ENCODE measurements at regions not wholly inside any gene's neighbourhood (a gene's known extent, or its start where the extent isn't known, plus 50 kb on each side); places are given as distances from the start of the nearest gene placed in this dataset.

GRCh38 chr13:108377646-108378206 is 108.2 kb downstream of the TNFSF13B start:
- Histone ChIP-seq H3K4me3 (no peak overlapping the region), H3K9me3 (ENCODE audit: low read depth, low read length) (no peaks in the 10 kb centered on the region), H3K9ac (ENCODE audit: insufficient read length) (no peak overlapping the region), H3K36me3 (ENCODE audit: insufficient read depth, low read length) (no peaks in the 10 kb centered on the region), H3K27ac (no peak overlapping the region)
- TF ChIP-seq POLR2AphosphoS5 (IDR thresholded peaks at IDR 0.05; ENCODE audit: borderline replicate concordance, low read depth, low read length) (no peak), FOXP2 (optimal IDR thresholded peaks at IDR 0.05; ENCODE audit: control extremely low read depth, extremely low read length, insufficient read depth) (no peak), EZH2 (IDR thresholded peaks at IDR 0.05) (no peak)
- DNase-seq (ENCODE audit: low read depth, low spot score), result no peak

DNA sequence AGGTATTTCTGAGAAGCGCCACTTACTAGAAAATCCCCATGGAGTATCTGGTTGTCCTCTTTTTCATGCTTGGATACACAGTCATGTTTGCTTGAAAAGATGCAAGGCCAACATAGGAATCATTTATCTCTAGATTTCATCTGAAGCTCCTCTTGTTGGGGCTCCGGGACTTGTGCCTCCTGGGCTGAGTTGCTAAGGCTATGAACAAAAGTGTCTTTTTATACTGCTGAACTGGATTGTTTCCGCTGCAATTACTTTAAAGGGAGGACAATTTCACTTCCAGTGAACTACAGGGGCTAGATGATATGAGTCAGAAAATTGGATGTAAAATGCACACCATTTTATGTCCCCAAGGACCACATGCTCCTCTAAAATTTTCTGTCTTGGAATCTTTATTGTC is 114.1 kb downstream of the TNFSF13B start:
- Histone ChIP-seq H3K27ac (no peak overlapping the region), H3K36me3 (ENCODE audit: insufficient read depth, low read length) (no peaks in the 10 kb centered on the region), H3K9ac (ENCODE audit: insufficient read length) (no peak overlapping the region), H3K9me3 (ENCODE audit: low read depth, low read length) (no peaks in the 10 kb centered on the region), H3K4me3 (no peak overlapping the region)
- no peak for TF ChIP-seq FOXP2 (optimal IDR thresholded peaks at IDR 0.05; ENCODE audit: control extremely low read depth, extremely low read length, insufficient read depth)
- DNase-seq (ENCODE audit: low read depth, low spot score), result no peak

GRCh38 chr13:108387156-108387555 is 117.6 kb downstream of the TNFSF13B start:
- TF ChIP-seq EZH2 (IDR thresholded peaks at IDR 0.05), result no peak
- no peak for TF ChIP-seq POLR2AphosphoS5 (IDR thresholded peaks at IDR 0.05; ENCODE audit: borderline replicate concordance, low read depth, low read length)
- TF ChIP-seq FOXP2 (optimal IDR thresholded peaks at IDR 0.05; ENCODE audit: control extremely low read depth, extremely low read length, insufficient read depth), result no peak
- no peak overlapping the region for H3K4me3 ChIP-seq
- no peak overlapping the region for H3K9ac ChIP-seq (ENCODE audit: insufficient read length)
- no peak for DNase-seq (ENCODE audit: low read depth, low spot score)
- H3K36me3 ChIP-seq (ENCODE audit: insufficient read depth, low read length), result no peaks in the 10 kb centered on the region
- no peak overlapping the region for H3K27ac ChIP-seq
- H3K9me3 ChIP-seq (ENCODE audit: low read depth, low read length), result no peaks in the 10 kb centered on the region

DNA sequence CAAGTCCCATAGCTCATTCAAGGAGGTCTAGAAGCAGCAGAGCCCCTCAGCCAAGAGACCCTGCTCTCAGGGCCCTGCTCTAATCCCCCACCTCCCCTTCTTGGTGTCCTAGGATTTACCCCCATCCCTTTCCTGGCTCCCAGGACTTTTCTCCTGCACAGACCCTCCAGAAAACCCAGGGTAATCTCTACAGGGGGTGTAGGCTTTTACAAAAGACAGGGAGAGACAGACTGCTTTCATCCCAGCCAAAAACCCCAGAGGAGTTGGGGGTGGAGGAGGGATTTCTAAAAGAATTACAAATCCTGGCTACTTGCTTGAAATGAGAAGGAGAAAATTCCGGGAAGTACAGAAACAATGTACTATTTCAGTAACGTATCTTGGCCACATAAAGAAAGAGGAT is 133.3 kb downstream of the TNFSF13B start:
- TF ChIP-seq FOXP2 (optimal IDR thresholded peaks at IDR 0.05; ENCODE audit: control extremely low read depth, extremely low read length, insufficient read depth), result no peak
- no peak for TF ChIP-seq EZH2 (IDR thresholded peaks at IDR 0.05)
- no peak for TF ChIP-seq POLR2AphosphoS5 (IDR thresholded peaks at IDR 0.05; ENCODE audit: borderline replicate concordance, low read depth, low read length)
- H3K9ac ChIP-seq (ENCODE audit: insufficient read length), result no peak overlapping the region
- no peaks in the 10 kb centered on the region for H3K9me3 ChIP-seq (ENCODE audit: low read depth, low read length)
- no peak for DNase-seq (ENCODE audit: low read depth, low spot score)
- H3K27ac ChIP-seq, result no peak overlapping the region
- H3K4me3 ChIP-seq, result no peak overlapping the region
- no peaks in the 10 kb centered on the region for H3K36me3 ChIP-seq (ENCODE audit: insufficient read depth, low read length)

DNA sequence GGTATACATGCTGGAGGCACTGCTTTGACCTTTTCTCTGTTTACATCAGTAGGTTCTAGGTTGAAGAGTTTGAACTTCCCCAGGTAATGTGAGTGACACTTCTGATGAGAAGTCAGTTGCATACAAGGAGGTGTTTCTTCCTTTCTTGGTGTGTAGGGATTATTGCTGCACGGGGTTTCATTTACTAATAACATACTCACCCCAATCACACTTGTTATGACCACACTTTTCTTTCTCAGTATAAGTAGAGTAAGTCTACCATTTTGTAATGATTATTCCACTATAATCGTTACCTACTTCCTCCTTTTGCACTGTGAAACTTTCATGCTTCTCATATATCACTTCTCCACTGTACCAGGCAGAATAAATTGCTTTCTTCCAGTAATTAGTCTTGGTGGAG is 138.0 kb downstream of the TNFSF13B start:
- no peaks in the 10 kb centered on the region for H3K9me3 ChIP-seq (ENCODE audit: low read depth, low read length)
- DNase-seq (ENCODE audit: low read depth, low spot score), result no peak
- no peak overlapping the region for H3K27ac ChIP-seq

GRCh38 chr13:108408672-108409071 is 139.2 kb downstream of the TNFSF13B start:
- Histone ChIP-seq H3K9me3 (ENCODE audit: low read depth, low read length) (no peaks in the 10 kb centered on the region), H3K27ac (no peak overlapping the region), H3K36me3 (ENCODE audit: insufficient read depth, low read length) (no peaks in the 10 kb centered on the region), H3K9ac (ENCODE audit: insufficient read length) (no peak overlapping the region), H3K4me3 (no peak overlapping the region)
- TF ChIP-seq EZH2 (IDR thresholded peaks at IDR 0.05) (no peak), POLR2AphosphoS5 (IDR thresholded peaks at IDR 0.05; ENCODE audit: borderline replicate concordance, low read depth, low read length) (no peak), FOXP2 (optimal IDR thresholded peaks at IDR 0.05; ENCODE audit: control extremely low read depth, extremely low read length, insufficient read depth) (no peak)
- no peak for DNase-seq (ENCODE audit: low read depth, low spot score)

More for the DNA sequence above, 138.0 kb downstream of the TNFSF13B start:
- Histone ChIP-seq H3K9ac (ENCODE audit: insufficient read length) (no peak overlapping the region), H3K4me3 (no peak overlapping the region), H3K36me3 (ENCODE audit: insufficient read depth, low read length) (no peaks in the 10 kb centered on the region)
- no peak for TF ChIP-seq POLR2AphosphoS5 (IDR thresholded peaks at IDR 0.05; ENCODE audit: borderline replicate concordance, low read depth, low read length)

- Histone ChIP-seq H3K9ac (ENCODE audit: insufficient read length) (no peak overlapping the region), H3K9me3 (ENCODE audit: low read depth, low read length) (no peaks in the 10 kb centered on the region), H3K4me3 (peak overlapping the region; percentile 49; the same call in 1 of the 2 replicates), H3K36me3 (ENCODE audit: insufficient read depth, low read length) (no peaks in the 10 kb centered on the region), H3K27ac (peak overlapping the region; percentile 64; the same call in 1 of the 2 replicates)
- peak; percentile 47 for DNase-seq (ENCODE audit: low read depth, low spot score)
- TF ChIP-seq EZH2 (IDR thresholded peaks at IDR 0.05) (no peak), FOXP2 (optimal IDR thresholded peaks at IDR 0.05; ENCODE audit: control extremely low read depth, extremely low read length, insufficient read depth) (no peak), POLR2AphosphoS5 (IDR thresholded peaks at IDR 0.05; ENCODE audit: borderline replicate concordance, low read depth, low read length) (no peak)
These were observed 140.2 kb downstream of the TNFSF13B start for GRCh38 chr13:108409730-108410129.

GRCh38 chr13:108419768-108420167 is 150.2 kb downstream of the TNFSF13B start:
- no peak for DNase-seq (ENCODE audit: low read depth, low spot score)
- no peak overlapping the region for H3K4me3 ChIP-seq
- TF ChIP-seq EZH2 (IDR thresholded peaks at IDR 0.05), result no peak
- no peak for TF ChIP-seq FOXP2 (optimal IDR thresholded peaks at IDR 0.05; ENCODE audit: control extremely low read depth, extremely low read length, insufficient read depth)

DNA sequence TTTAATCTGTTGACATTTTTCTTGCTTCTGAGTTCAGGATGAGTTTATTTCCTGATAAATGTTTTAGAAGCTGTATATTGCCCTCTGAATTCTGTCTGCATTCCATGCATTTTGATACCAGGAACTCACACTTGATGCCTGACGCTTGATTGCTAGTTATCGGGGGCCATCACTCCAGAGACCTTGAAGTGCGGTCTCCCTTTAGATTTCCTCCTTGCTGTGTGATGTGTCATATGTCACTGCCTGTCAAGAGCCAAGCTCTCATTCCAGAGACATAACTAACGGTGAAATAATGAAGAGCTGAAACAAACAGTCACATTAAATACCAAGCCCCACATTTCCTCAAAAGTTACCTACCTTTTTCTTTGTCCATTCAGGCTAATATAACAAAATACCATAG is 155.5 kb downstream of the TNFSF13B start:
- TF ChIP-seq FOXP2 (optimal IDR thresholded peaks at IDR 0.05; ENCODE audit: control extremely low read depth, extremely low read length, insufficient read depth), result no peak
- TF ChIP-seq POLR2AphosphoS5 (IDR thresholded peaks at IDR 0.05; ENCODE audit: borderline replicate concordance, low read depth, low read length), result no peak
- Histone ChIP-seq H3K27ac (no peak overlapping the region), H3K36me3 (ENCODE audit: insufficient read depth, low read length) (no peaks in the 10 kb centered on the region), H3K9ac (ENCODE audit: insufficient read length) (no peak overlapping the region), H3K4me3 (no peak overlapping the region), H3K9me3 (ENCODE audit: low read depth, low read length) (no peaks in the 10 kb centered on the region)
- DNase-seq (ENCODE audit: low read depth, low spot score), result no peak

More at GRCh38 chr13:108419768-108420167, 150.2 kb downstream of the TNFSF13B start:
- no peaks in the 10 kb centered on the region for H3K9me3 ChIP-seq (ENCODE audit: low read depth, low read length)
- H3K27ac ChIP-seq, result no peak overlapping the region
- H3K36me3 ChIP-seq (ENCODE audit: insufficient read depth, low read length), result no peaks in the 10 kb centered on the region
- H3K9ac ChIP-seq (ENCODE audit: insufficient read length), result no peak overlapping the region

All from SK-N-MC (cell line).